H1 (cell line): ENCODE measurements at regions not wholly inside any gene's neighbourhood (a gene's known extent, or its start where the extent isn't known, plus 50 kb on each side); places are given as distances from the start of the nearest gene placed in this dataset.

Source experiments
- CTCF ChIA-PET: fragments of 300-600 bp; sonication (Branson Sonifier 250); formaldehyde crosslinking; loops from one replicate; lab custom pipeline; 2021; ENCODE audit not compliant: partially characterized antibody; lab: Charles Lee
- POLR2A ChIA-PET: fragments of 300-600 bp; sonication (Branson Sonifier 250); formaldehyde crosslinking; loops from one replicate; lab custom pipeline; 2021; ENCODE audit warnings: inconsistent platforms; ENCODE audit not compliant: partially characterized antibody; lab: Charles Lee
- DNase-seq, 2 experiments: peaks; one replicate each; pipeline versions ENCODE4 v3.0.0 to v3.0.0-alpha.2; 2010 to 2022; ENCODE audit warnings: low spot score in 2 of 2, low read depth in 1 of 2, mixed read lengths in 1 of 2
- FAIRE-seq: peaks from 2 replicates; lab custom pipeline; 2011; peaks lifted over from hg19 to GRCh38; lab: Jason Lieb, UNC
- H2AFZ ChIP-seq: 2 replicates; pipeline ENCODE4 v1.8.1; 2012; ENCODE audit warnings: low read length, inconsistent platforms
- H2AK5ac ChIP-seq: 2 replicates; pipeline ENCODE4 v1.6.1; 2013; ENCODE audit warnings: low read depth, low read length
- H2BK120ac ChIP-seq: replicated peaks from 2 replicates; pipeline ENCODE3; 2013; ENCODE audit warnings: low read depth, low read length, inconsistent platforms
- H2BK12ac ChIP-seq: 2 replicates; pipeline ENCODE4 v1.6.1; 2013; ENCODE audit warnings: low read depth, low read length
- H2BK15ac ChIP-seq: 2 replicates; pipeline ENCODE4 v1.6.1; 2013; ENCODE audit warnings: low read length
- H2BK20ac ChIP-seq: 2 replicates; pipeline ENCODE4 v1.6.1; 2013; ENCODE audit warnings: low read length
- H2BK5ac ChIP-seq: 2 replicates; pipeline ENCODE4 v1.6.1; 2013; ENCODE audit warnings: low read depth, low read length
- H3K14ac ChIP-seq: 2 replicates; pipeline ENCODE4 v1.6.1; 2013; ENCODE audit warnings: inconsistent platforms; ENCODE audit not compliant: insufficient read length
- H3K18ac ChIP-seq: 2 replicates; pipeline ENCODE4 v1.6.1; 2013; ENCODE audit warnings: low read length; ENCODE audit errors: extremely low read depth
- H3K23ac ChIP-seq: 2 replicates; pipeline ENCODE4 v1.6.1; 2013; ENCODE audit warnings: inconsistent platforms; ENCODE audit not compliant: insufficient read length
- H3K23me2 ChIP-seq: 2 replicates; pipeline ENCODE4 v1.6.1; 2013; ENCODE audit warnings: low read depth, low read length
- H3K27ac ChIP-seq: 2 replicates; pipeline ENCODE4 v1.6.1; 2011; ENCODE audit warnings: low read depth, low read length, inconsistent platforms
- H3K27me3 ChIP-seq, 4 experiments: replicated peaks in 1 of 4; 1 replicate in 1 of 4; 2 replicates in 3 of 4; pipeline versions ENCODE4 v1.6.1 to v1.8.1; 2011 to 2013; ENCODE audit warnings: low read length in 3 of 4, mild to moderate bottlenecking in 3 of 4, inconsistent platforms in 2 of 4, mixed read lengths in 2 of 4, moderate library complexity in 1 of 4; ENCODE audit not compliant: control insufficient read depth in 3 of 4, insufficient read depth in 3 of 4; ENCODE audit errors: extremely low read depth in 1 of 4
- H3K36me3 ChIP-seq, 4 experiments: 2 replicates each; pipeline versions ENCODE4 v1.6.1 to v1.8.1; 2011 to 2013; ENCODE audit warnings: mild to moderate bottlenecking in 4 of 4, low read length in 3 of 4, moderate library complexity in 2 of 4, control low read depth in 1 of 4, inconsistent platforms in 1 of 4; ENCODE audit not compliant: insufficient read depth in 4 of 4, control insufficient read depth in 2 of 4
- H3K4ac ChIP-seq: replicated peaks from 2 replicates; pipeline ENCODE3; 2013; ENCODE audit warnings: low read length, low read depth, mixed read lengths, inconsistent platforms; ENCODE audit not compliant: insufficient read length
- H3K4me1 ChIP-seq, 4 experiments: replicated peaks in 1 of 4; 1 replicate in 1 of 4; 2 replicates in 3 of 4; pipeline versions ENCODE4 v1.6.1 to v1.8.1; 2011 to 2013; ENCODE audit warnings: low read length in 3 of 4, inconsistent platforms in 2 of 4, mixed read lengths in 1 of 4; ENCODE audit not compliant: insufficient read depth in 4 of 4, control insufficient read depth in 3 of 4
- H3K4me2 ChIP-seq, 2 experiments: 2 replicates each; pipeline versions ENCODE4 v1.6.1 to v1.8.1; 2011 to 2013; ENCODE audit warnings: low read depth in 2 of 2, low read length in 2 of 2, control low read depth in 1 of 2, inconsistent platforms in 1 of 2, mild to moderate bottlenecking in 1 of 2; ENCODE audit not compliant: insufficient read depth in 1 of 2
- H3K4me3 ChIP-seq, 4 experiments: fragments of 200-600, 300-600 bp in 1 of 4; sonication (generic), shearing (Covaris generic), sonication (Bioruptor Twin) in 1 of 4; 2 replicates each; pipeline versions ENCODE4 v1.5.1 to v1.8.1; 2011 to 2016; ENCODE audit warnings: low read length in 4 of 4, low read depth in 3 of 4, control low read depth in 2 of 4, inconsistent platforms in 2 of 4, mild to moderate bottlenecking in 2 of 4, mixed read lengths in 1 of 4, moderate library complexity in 1 of 4; ENCODE audit not compliant: insufficient read depth in 2 of 4; ENCODE audit errors: extremely low read depth in 1 of 4
- H3K56ac ChIP-seq: replicated peaks from 2 replicates; pipeline ENCODE3; 2013; ENCODE audit warnings: low read depth, mild to moderate bottlenecking, mixed read lengths, low read length, inconsistent platforms; ENCODE audit not compliant: insufficient read length
- H3K79me1 ChIP-seq: 2 replicates; pipeline ENCODE4 v1.6.1; 2013; ENCODE audit warnings: low read depth, low read length, control low read depth
- H3K79me2 ChIP-seq, 2 experiments: 2 replicates each; pipeline versions ENCODE4 v1.6.1 to v1.8.1; 2012 to 2013; ENCODE audit warnings: low read length in 2 of 2, mild to moderate bottlenecking in 2 of 2, inconsistent platforms in 1 of 2; ENCODE audit not compliant: insufficient read depth in 2 of 2, control insufficient read depth in 1 of 2
- H3K9ac ChIP-seq, 4 experiments: replicated peaks in 1 of 4; 1 replicate in 1 of 4; 2 replicates in 3 of 4; pipeline versions ENCODE4 v1.6.1 to v1.8.1; 2011 to 2013; ENCODE audit warnings: low read depth in 3 of 4, low read length in 3 of 4, control low read depth in 2 of 4, mild to moderate bottlenecking in 2 of 4, moderate library complexity in 2 of 4, inconsistent platforms in 1 of 4; ENCODE audit errors: extremely low read depth in 1 of 4
- H3K9me3 ChIP-seq, 2 experiments: 2 replicates each; pipeline versions ENCODE4 v1.6.1 to v1.8.1; 2012 to 2013; ENCODE audit warnings: mild to moderate bottlenecking in 2 of 2, moderate library complexity in 2 of 2, control low read depth in 1 of 2, inconsistent platforms in 1 of 2, low read depth in 1 of 2, low read length in 1 of 2, mixed read lengths in 1 of 2; ENCODE audit not compliant: insufficient read depth in 2 of 2
- H4K20me1 ChIP-seq, 2 experiments: replicated peaks in 1 of 2; 2 replicates each; pipeline versions ENCODE3 to v1.8.1; 2011 to 2013; ENCODE audit warnings: inconsistent platforms in 2 of 2, low read length in 2 of 2, mild to moderate bottlenecking in 1 of 2; ENCODE audit not compliant: insufficient read depth in 2 of 2, control insufficient read depth in 1 of 2
- H4K5ac ChIP-seq: 2 replicates; pipeline ENCODE4 v1.6.1; 2013; ENCODE audit warnings: low read length, low read depth, mixed read lengths, inconsistent platforms; ENCODE audit not compliant: insufficient read length
- H4K8ac ChIP-seq: 2 replicates; pipeline ENCODE4 v1.8.0; 2013; ENCODE audit warnings: mild to moderate bottlenecking, moderate library complexity, low read length, inconsistent platforms; ENCODE audit not compliant: insufficient read depth; ENCODE audit errors: extremely low read depth
- H4K91ac ChIP-seq: replicated peaks from 2 replicates; pipeline ENCODE3; 2013; ENCODE audit warnings: low read length, mixed read lengths, inconsistent platforms; ENCODE audit not compliant: insufficient read length
- BRCA1 ChIP-seq: IDR thresholded peaks from 2 replicates; pipeline ENCODE4 v1.6.1; 2012; ENCODE audit warnings: low read depth, low read length, improper control_type of control experiment
- CBX5 ChIP-seq: fragments of 300-800, 300-1000 bp; sonication (generic); IDR thresholded peaks from 2 replicates; pipeline ENCODE4 v1.7.1; 2016; ENCODE audit warnings: antibody characterized with exemption, low read length, low read depth
- CHD2 ChIP-seq: IDR thresholded peaks from 2 replicates; pipeline ENCODE4 v1.6.1; 2012; ENCODE audit warnings: low read length, improper control_type of control experiment
- CTCF ChIP-seq, 3 experiments: IDR thresholded peaks; 1 replicate in 2 of 3; 2 replicates in 1 of 3; pipeline versions ENCODE4 v1.5.1 to v1.6.1; 2011; ENCODE audit warnings: low read length in 3 of 3, mild to moderate bottlenecking in 3 of 3, inconsistent platforms in 2 of 3, low read depth in 1 of 3, moderate library complexity in 1 of 3; ENCODE audit not compliant: insufficient read depth in 1 of 3; ENCODE audit errors: control extremely low read depth in 1 of 3
- FOSL1 ChIP-seq: IDR thresholded peaks from 2 replicates; pipeline ENCODE4 v1.6.1; 2011; ENCODE audit warnings: mild to moderate bottlenecking, low read depth, low read length, moderate library complexity; ENCODE audit not compliant: insufficient read depth
- HDAC2 ChIP-seq, 2 experiments: fragments of 300-600 bp in 1 of 2; sonication (generic) in 1 of 2; IDR thresholded peaks; 2 replicates each; pipeline ENCODE4 v1.6.1; 2011 to 2012; ENCODE audit warnings: low read depth in 2 of 2, low read length in 2 of 2, mild to moderate bottlenecking in 2 of 2, moderate library complexity in 2 of 2, borderline replicate concordance in 1 of 2, inconsistent platforms in 1 of 2
- KDM5A ChIP-seq: fragments of 200-600 bp; IDR thresholded peaks from 2 replicates; pipeline ENCODE4 v1.7.1; 2012; ENCODE audit warnings: mild to moderate bottlenecking, low read length, inconsistent platforms, mixed read lengths
- RFX5 ChIP-seq: IDR thresholded peaks from 2 replicates; pipeline ENCODE4 v1.6.1; 2011; ENCODE audit warnings: low read depth, low read length, improper control_type of control experiment, borderline replicate concordance
- SIX5 ChIP-seq: IDR thresholded peaks from 2 replicates; pipeline ENCODE4 v1.6.1; 2011; ENCODE audit warnings: mild to moderate bottlenecking, low read depth, low read length
- SP2 ChIP-seq: IDR thresholded peaks from 2 replicates; pipeline ENCODE4 v1.6.1; 2012; ENCODE audit warnings: mild to moderate bottlenecking, low read length, inconsistent platforms
- TAF7 ChIP-seq: optimal IDR thresholded peaks from 2 replicates; pipeline ENCODE3; 2011; ENCODE audit warnings: low read depth, mild to moderate bottlenecking, inconsistent platforms, low read length, moderate library complexity, borderline replicate concordance
- YY1 ChIP-seq: IDR thresholded peaks from 2 replicates; pipeline ENCODE4 v1.6.1; 2011; ENCODE audit warnings: low read depth, mild to moderate bottlenecking, low read length
- ZNF274 ChIP-seq: IDR thresholded peaks from 2 replicates; pipeline ENCODE4 v1.7.0; 2012; ENCODE audit warnings: low read length, borderline replicate concordance; ENCODE audit errors: extremely low read depth
- WGBS, 2 experiments: shearing (Covaris generic) in 1 of 2; methylation state at CpG; one replicate each; pipeline versions ENCODE4 v1.1.6 to v1.1.7; 2013 to 2015; ENCODE audit warnings: low lambda C conversion rate in 2 of 2, mixed read lengths in 2 of 2, inconsistent platforms in 1 of 2, low coverage in 1 of 2, missing lambda C conversion rate in 1 of 2; ENCODE audit not compliant: insufficient replicate concordance in 2 of 2, insufficient coverage in 1 of 2, insufficient read length in 1 of 2; ENCODE audit errors: extremely low coverage in 1 of 2, missing lambda C conversion rate in 1 of 2; 5-methylcytosine and 5-hydroxymethylcytosine counted together

DNA sequence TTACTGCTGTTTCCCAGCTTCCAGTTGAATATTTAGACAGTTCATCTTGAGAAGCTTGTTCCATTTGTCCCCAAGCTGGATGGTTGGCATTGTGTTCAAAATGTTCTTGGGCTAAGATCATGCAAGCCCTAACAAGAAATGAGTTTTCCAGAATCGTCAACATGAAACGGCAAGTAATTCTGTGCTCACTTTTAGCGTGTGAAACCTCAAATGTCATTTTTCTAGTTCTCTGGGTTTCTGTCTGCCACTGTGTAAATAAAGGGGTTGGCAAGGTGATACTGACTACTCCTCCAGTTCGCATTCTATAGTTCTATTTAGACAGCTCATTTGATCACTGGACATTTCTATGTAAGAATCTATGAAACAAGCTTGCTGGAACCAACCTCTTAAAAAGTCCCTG, 194.0 kb downstream of the AHR start:
- no peak overlapping the region for H2AK5ac ChIP-seq
- FAIRE-seq (no peak), DNase-seq (no peak)
- no peak overlapping the region for H2BK120ac ChIP-seq
- H3K18ac ChIP-seq: no peak overlapping the region
- H3K27ac ChIP-seq: no peak overlapping the region
- no peaks in the 10 kb centered on the region for H3K79me1 ChIP-seq
- H2BK5ac ChIP-seq: no peak overlapping the region
- H2BK15ac ChIP-seq: no peak overlapping the region
- no peak overlapping the region for H2AFZ ChIP-seq
- no peak overlapping the region for H4K8ac ChIP-seq
- H3K4me3 ChIP-seq: no peak overlapping the region
- H3K9me3 ChIP-seq: no peaks in the 10 kb centered on the region
- no peak overlapping the region for H2BK20ac ChIP-seq
- no peak overlapping the region for H3K56ac ChIP-seq
- no peaks in the 10 kb centered on the region for H3K36me3 ChIP-seq
- H3K79me2 ChIP-seq: no peaks in the 10 kb centered on the region
- H4K20me1 ChIP-seq: no peaks in the 10 kb centered on the region
- no peak overlapping the region for H3K14ac ChIP-seq
- no peak overlapping the region for H2BK12ac ChIP-seq
- H3K23ac ChIP-seq: no peak overlapping the region
- H3K4me1 ChIP-seq: peaks cover 0 to 7% (median 3%) of the 10 kb centered on the region in 4 experiments
- H3K4me2 ChIP-seq: no peak overlapping the region
- no peaks in the 10 kb centered on the region for H3K27me3 ChIP-seq
- H4K5ac ChIP-seq: no peak overlapping the region
- H3K9ac ChIP-seq: no peak overlapping the region
- no peak overlapping the region for H4K91ac ChIP-seq
- H3K23me2 ChIP-seq: no peaks in the 10 kb centered on the region
- H3K4ac ChIP-seq: no peak overlapping the region
- CTCF ChIA-PET: interaction anchor here (1.3 kb wide), 1 partner anchor 510 kb away, joined by 3 read pairs; no protein-coding TSS in a partner anchor
- 98% methylated on average over 4 of the region's 4 CpGs; no CpG with 5 or more reads in 1 of the 2 experiments for WGBS, 2 experiments
- POLR2A ChIA-PET: no interaction called here
- no peak for TF ChIP-seq BRCA1
- no peak for TF ChIP-seq FOSL1
- no peak for TF ChIP-seq TAF7
- TF ChIP-seq ZNF274: no peak
- no peak for TF ChIP-seq CHD2
- TF ChIP-seq YY1: no peak
- no peak for TF ChIP-seq RFX5
- no peak for TF ChIP-seq CBX5
- no peak for TF ChIP-seq HDAC2 (IDR thresholded peaks at IDR 0.05; ENCODE audit: borderline replicate concordance in 1 of 2, low read depth in 2 of 2, low read length in 2 of 2)
- TF ChIP-seq SIX5: no peak
- TF ChIP-seq KDM5A: no peak
- no peak for TF ChIP-seq SP2
- TF ChIP-seq CTCF (IDR thresholded peaks at IDR 0.05; ENCODE audit: control extremely low read depth in 1 of 3, insufficient read depth in 1 of 3, low read depth in 1 of 3, low read length in 3 of 3): no peak
